Neural crest cell (in vitro differentiated cells): ENCODE measurements at regions not wholly inside any gene's neighbourhood (a gene's known extent, or its start where the extent isn't known, plus 50 kb on each side); places are given as distances from the start of the nearest gene placed in this dataset.

Experiments used
- DNase-seq: peaks from one replicate; pipeline ENCODE4 v3.0.0; 2021; ENCODE audit warnings: low read depth, mixed read lengths, low spot score
- H3K27ac Mint-ChIP-seq: one replicate; pipeline ENCODE4 v1.8.0; 2021; ENCODE audit warnings: mild to moderate bottlenecking, mixed read lengths; ENCODE audit not compliant: unreplicated experiment
- H3K27me3 Mint-ChIP-seq: 2 replicates; pipeline ENCODE4 v1.8.0; 2021; ENCODE audit warnings: low read depth, mild to moderate bottlenecking, mixed read lengths
- H3K36me3 Mint-ChIP-seq: 2 replicates; pipeline ENCODE4 v1.8.0; 2021; ENCODE audit warnings: low read depth, mild to moderate bottlenecking, mixed read lengths
- H3K4me1 Mint-ChIP-seq: 2 replicates; pipeline ENCODE4 v1.8.0; 2021; ENCODE audit warnings: mixed read lengths
- H3K4me3 Mint-ChIP-seq: one replicate; pipeline ENCODE4 v1.8.0; 2021; ENCODE audit warnings: mild to moderate bottlenecking, mixed read lengths
- H3K9me3 Mint-ChIP-seq: 2 replicates; pipeline ENCODE4 v1.8.0; 2021; ENCODE audit warnings: mixed read lengths
- CTCF ChIP-seq: fragments of 200-600 bp; sonication (generic); conservative IDR thresholded peaks from 2 replicates; pipeline ENCODE4 v1.5.0; 2021; ENCODE audit warnings: antibody characterized with exemption, mild to moderate bottlenecking

- no peak for TF ChIP-seq CTCF
- no peaks in the 10 kb centered on the region for H3K36me3 Mint-ChIP-seq
- no peak overlapping the region for H3K4me3 Mint-ChIP-seq
- H3K9me3 Mint-ChIP-seq, result peaks cover 3% of the 10 kb centered on the region
- no peaks in the 10 kb centered on the region for H3K27me3 Mint-ChIP-seq
- DNase-seq, result no peak
- H3K4me1 Mint-ChIP-seq, result no peaks in the 10 kb centered on the region
- no peak overlapping the region for H3K27ac Mint-ChIP-seq
Measured at GRCh38 chr3:105214590-105214989, 152.1 kb upstream of the ALCAM start.

DNA sequence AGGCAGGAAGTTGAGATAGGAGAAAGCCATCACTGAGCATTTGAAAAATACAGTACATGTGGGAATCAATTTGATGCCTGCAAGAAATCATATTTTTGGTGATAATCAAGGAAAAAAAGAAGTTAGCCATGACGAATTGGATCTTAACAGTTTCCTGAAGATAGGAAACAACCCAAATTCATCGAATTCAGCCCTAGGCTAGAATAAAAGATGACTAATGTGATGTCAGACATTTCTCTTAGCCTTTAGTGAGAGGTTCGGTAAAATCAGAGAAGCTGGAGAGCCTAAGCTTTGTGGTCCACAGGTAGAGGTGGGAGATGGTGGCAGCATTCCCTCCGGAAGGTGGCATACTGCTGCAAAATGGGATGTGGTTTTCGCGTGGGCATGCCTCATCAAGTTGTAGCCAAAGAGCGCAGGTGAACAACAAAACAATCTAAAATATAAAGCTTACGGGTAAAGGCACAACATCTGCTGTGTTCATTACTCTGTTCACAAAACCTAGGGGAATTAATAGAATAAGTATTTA lies 144.1 kb upstream of the ALCAM start:
- H3K4me1 Mint-ChIP-seq, result no peaks in the 10 kb centered on the region
- no peak overlapping the region for H3K27ac Mint-ChIP-seq
- H3K4me3 Mint-ChIP-seq, result no peak overlapping the region
- no peaks in the 10 kb centered on the region for H3K36me3 Mint-ChIP-seq
- no peak for DNase-seq
- no peaks in the 10 kb centered on the region for H3K27me3 Mint-ChIP-seq
- H3K9me3 Mint-ChIP-seq, result no peaks in the 10 kb centered on the region
- TF ChIP-seq CTCF, result no peak

DNA sequence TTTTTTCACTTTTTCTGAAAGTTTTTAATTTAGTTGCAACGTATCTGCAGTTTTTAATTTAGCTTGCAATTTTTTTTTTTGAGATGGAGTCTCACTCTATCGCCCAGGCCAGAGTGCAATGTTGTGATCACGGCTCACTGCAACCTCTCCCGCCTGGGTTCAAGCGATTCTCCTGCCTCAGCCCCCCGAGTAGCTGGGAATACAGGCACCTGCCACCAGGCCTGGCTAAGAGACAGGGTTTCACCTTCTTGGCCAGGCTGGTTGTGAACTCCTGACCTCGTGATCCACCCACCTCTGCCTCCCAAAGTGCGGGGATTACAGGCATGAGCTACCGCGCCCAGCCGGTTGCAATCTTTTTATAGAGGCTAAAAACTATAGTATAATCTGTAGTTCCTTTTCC lies 142.9 kb upstream of the ALCAM start:
- no peak for DNase-seq
- Mint-ChIP-seq H3K9me3 (no peaks in the 10 kb centered on the region), H3K4me3 (no peak overlapping the region), H3K36me3 (no peaks in the 10 kb centered on the region), H3K4me1 (no peaks in the 10 kb centered on the region), H3K27me3 (no peaks in the 10 kb centered on the region), H3K27ac (no peak overlapping the region)
- no peak for TF ChIP-seq CTCF

GRCh38 chr3:105228696-105229095 lies 138.0 kb upstream of the ALCAM start:
- no peak for DNase-seq
- no peak overlapping the region for H3K4me3 Mint-ChIP-seq
- no peak overlapping the region for H3K27ac Mint-ChIP-seq
- no peak for TF ChIP-seq CTCF
- no peaks in the 10 kb centered on the region for H3K27me3 Mint-ChIP-seq
- no peaks in the 10 kb centered on the region for H3K36me3 Mint-ChIP-seq
- H3K9me3 Mint-ChIP-seq, result peaks cover 2% of the 10 kb centered on the region
- no peaks in the 10 kb centered on the region for H3K4me1 Mint-ChIP-seq

- TF ChIP-seq CTCF, result no peak
- no peaks in the 10 kb centered on the region for H3K27me3 Mint-ChIP-seq
- no peaks in the 10 kb centered on the region for H3K36me3 Mint-ChIP-seq
- no peak overlapping the region for H3K4me3 Mint-ChIP-seq
- DNase-seq, result no peak
- H3K4me1 Mint-ChIP-seq, result peaks cover 5% of the 10 kb centered on the region
- H3K9me3 Mint-ChIP-seq, result peaks cover 2% of the 10 kb centered on the region
- H3K27ac Mint-ChIP-seq, result no peak overlapping the region
Measured at GRCh38 chr3:105232553-105232952, 134.2 kb upstream of the ALCAM start.

DNA sequence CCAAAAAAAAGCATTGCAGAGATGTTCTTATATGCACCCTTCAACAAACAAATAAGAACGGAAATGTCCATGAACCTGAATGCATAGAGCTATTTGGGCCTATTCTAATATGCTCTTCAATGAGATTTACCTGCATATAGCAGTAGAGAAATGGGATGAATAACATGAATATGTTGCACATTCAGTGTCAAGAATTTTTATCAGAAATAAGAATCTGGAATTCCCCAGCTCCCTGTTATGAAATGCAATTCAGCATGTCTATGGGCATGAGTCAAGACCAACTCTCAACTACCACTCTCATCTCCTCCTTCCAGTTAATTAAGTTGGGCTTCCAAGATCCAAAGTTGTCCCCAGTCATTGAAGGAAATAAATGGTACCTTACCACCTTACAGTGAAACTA lies 133.7 kb upstream of the ALCAM start:
- H3K27me3 Mint-ChIP-seq, result no peaks in the 10 kb centered on the region

More for the DNA sequence above, 133.7 kb upstream of the ALCAM start:
- TF ChIP-seq CTCF, result no peak
- H3K36me3 Mint-ChIP-seq, result no peaks in the 10 kb centered on the region
- H3K27ac Mint-ChIP-seq, result no peak overlapping the region
- H3K9me3 Mint-ChIP-seq, result peaks cover 2% of the 10 kb centered on the region
- peaks cover 5% of the 10 kb centered on the region for H3K4me1 Mint-ChIP-seq
- no peak overlapping the region for H3K4me3 Mint-ChIP-seq
- no peak for DNase-seq
